ENCODE measurements at regions not wholly inside any gene's neighbourhood (a gene's known extent, or its start where the extent isn't known, plus 50 kb on each side); places are given as distances from the start of the nearest gene placed in this dataset.

- no peaks in the 10 kb centered on the region for H3K4me1 ChIP-seq
- DNase-seq, result no peak
- H3K9me3 ChIP-seq, result no peaks in the 10 kb centered on the region
- H3K4me3 ChIP-seq, result no peak overlapping the region
- H3K27ac ChIP-seq, result no peak overlapping the region
- WGBS, 5 donors, result 66 to 79% (median 74%) methylated on average over 4 of the region's 4 CpGs
- intact Hi-C loops (cut with DNase I; ENCODE audit: low total_unique reads), result no loop called here
- peaks cover 0 to 13% (median 0%) of the 10 kb centered on the region in 7 donors for H3K27me3 ChIP-seq (replicated peaks in 1 of 7)
- no peaks in the 10 kb centered on the region for H3K36me3 ChIP-seq
- TF ChIP-seq POLR2AphosphoS5 (IDR thresholded peaks at IDR 0.05) (no peak), POLR2A (IDR thresholded peaks at IDR 0.05) (no peak), CTCF (IDR thresholded peaks at IDR 0.05 in 8 of 11, conservative IDR thresholded peaks at IDR 0.05 in 3 of 11) (no peak)
Measured at GRCh38 chr20:58094698-58095097, 133.8 kb downstream of the ANKRD60 start.

- WGBS, 5 donors, result 88 to 96% (median 90%) methylated on average over 7 to 9 of the region's 9 CpGs
- no peak for DNase-seq
- no peak for TF ChIP-seq POLR2A (IDR thresholded peaks at IDR 0.05)
- no peak for TF ChIP-seq POLR2AphosphoS5 (IDR thresholded peaks at IDR 0.05)
- no peak for TF ChIP-seq CTCF (IDR thresholded peaks at IDR 0.05 in 8 of 11, conservative IDR thresholded peaks at IDR 0.05 in 3 of 11)
- intact Hi-C loops (cut with DNase I; ENCODE audit: low total_unique reads), result no loop called here
- peaks cover 0 to 13% (median 0%) of the 10 kb centered on the region in 7 donors for H3K27me3 ChIP-seq (replicated peaks in 1 of 7)
- no peak overlapping the region for H3K27ac ChIP-seq
- no peaks in the 10 kb centered on the region for H3K36me3 ChIP-seq
- H3K4me3 ChIP-seq, result no peak overlapping the region
- H3K9me3 ChIP-seq, result no peaks in the 10 kb centered on the region
- no peaks in the 10 kb centered on the region for H3K4me1 ChIP-seq
Measured at GRCh38 chr20:58094160-58094559, 134.3 kb downstream of the ANKRD60 start.

- Histone ChIP-seq H3K9me3 (no peaks in the 10 kb centered on the region), H3K4me3 (no peak overlapping the region), H3K4me1 (no peaks in the 10 kb centered on the region), H3K27ac (no peak overlapping the region), H3K27me3 (replicated peaks in 1 of 7) (peaks cover 0 to 13% (median 0%) of the 10 kb centered on the region in 7 donors), H3K36me3 (no peaks in the 10 kb centered on the region)
- 81 to 92% (median 88%) methylated on average over 11 of the region's 11 CpGs for WGBS, 5 donors
- intact Hi-C loops (cut with DNase I; ENCODE audit: low total_unique reads), result no loop called here
- no peak for TF ChIP-seq POLR2AphosphoS5 (IDR thresholded peaks at IDR 0.05)
- no peak for TF ChIP-seq CTCF (IDR thresholded peaks at IDR 0.05 in 8 of 11, conservative IDR thresholded peaks at IDR 0.05 in 3 of 11)
- no peak for TF ChIP-seq POLR2A (IDR thresholded peaks at IDR 0.05)
- no peak for DNase-seq
Measured at GRCh38 chr20:58092871-58093270, 135.6 kb downstream of the ANKRD60 start.

GRCh38 chr20:58092353-58092752, 136.1 kb downstream of the ANKRD60 start:
- Histone ChIP-seq H3K9me3 (no peaks in the 10 kb centered on the region), H3K27ac (no peak overlapping the region), H3K27me3 (replicated peaks in 1 of 7) (peaks cover 0 to 13% (median 0%) of the 10 kb centered on the region in 7 donors), H3K4me3 (no peak overlapping the region), H3K36me3 (no peaks in the 10 kb centered on the region), H3K4me1 (no peaks in the 10 kb centered on the region)
- intact Hi-C loops (cut with DNase I; ENCODE audit: low total_unique reads), result no loop called here
- 87 to 95% (median 89%) methylated on average over 4 of the region's 4 CpGs for WGBS, 5 donors
- DNase-seq, result no peak
- TF ChIP-seq POLR2AphosphoS5 (IDR thresholded peaks at IDR 0.05), result no peak
- no peak for TF ChIP-seq CTCF (IDR thresholded peaks at IDR 0.05 in 8 of 11, conservative IDR thresholded peaks at IDR 0.05 in 3 of 11)
- no peak for TF ChIP-seq POLR2A (IDR thresholded peaks at IDR 0.05)
